Esophagus squamous epithelium (tissue), 5 donors: ENCODE measurements at regions not wholly inside any gene's neighbourhood (a gene's known extent, or its start where the extent isn't known, plus 50 kb on each side); places are given as distances from the start of the nearest gene placed in this dataset.

Source experiments
- DNase-seq: peaks from one replicate; lab custom pipeline; 2025; lab: John Stamatoyannopoulos, UW
- H3K27ac ChIP-seq, 4 donors: fragments of 200-600 bp; sonication (generic); one replicate each; pipeline ENCODE4 v1.5.1; 2016 to 2019; ENCODE audit warnings: mild to moderate bottlenecking in 1 of 4
- H3K27me3 ChIP-seq, 4 donors: fragments of 200-600 bp; sonication (generic); 1 replicate in 3 of 4; 2 replicates in 1 of 4; pipeline versions ENCODE4 v1.5.1 to v1.6.0; 2017 to 2021; ENCODE audit warnings: antibody characterized with exemption in 1 of 4
- H3K36me3 ChIP-seq, 3 donors: fragments of 200-600 bp; sonication (generic); one replicate each; pipeline ENCODE4 v1.5.1; 2016 to 2019
- H3K4me1 ChIP-seq, 3 donors: fragments of 200-600 bp; sonication (generic); one replicate each; pipeline ENCODE4 v1.5.1; 2017 to 2019
- H3K4me3 ChIP-seq, 4 donors: fragments of 200-600 bp; sonication (generic); 1 replicate in 3 of 4; 2 replicates in 1 of 4; pipeline ENCODE4 v1.5.1; 2016 to 2019; ENCODE audit warnings: mild to moderate bottlenecking in 2 of 4, moderate library complexity in 1 of 4
- H3K9me3 ChIP-seq, 3 donors: fragments of 200-600 bp; sonication (generic); one replicate each; pipeline ENCODE4 v1.5.1; 2016 to 2019
- POLR2A ChIP-seq, 4 donors: fragments of 450-650 bp; IDR thresholded peaks; one replicate each; pipeline ENCODE4 v1.6.1; 2017; ENCODE audit warnings: antibody characterized with exemption in 4 of 4, mild to moderate bottlenecking in 4 of 4, moderate library complexity in 3 of 4
- WGBS, 2 donors: methylation state at CpG; one replicate each; pipeline ENCODE4 v1.1.5; 2018; 5-methylcytosine and 5-hydroxymethylcytosine counted together
- intact Hi-C: fragments of 100-400 bp; cut with DNase I; formaldehyde crosslinking; loops from one replicate; pipeline ENCODE4 v1.15.0; 2022
- TF ChIP-seq, protein P1 (sequence below), 6 experiments: fragments of 450-650 bp in 4 of 6; fragments of 200-600 bp in 2 of 6; sonication (generic) in 2 of 6; IDR thresholded peaks; one replicate each; pipeline ENCODE4 v1.5.1; 2016 to 2019; ENCODE audit warnings: antibody characterized with exemption in 6 of 6, mild to moderate bottlenecking in 4 of 6, moderate library complexity in 4 of 6
- donor health status: DM: yes; HTN: yes; CAD: no.

DNA sequence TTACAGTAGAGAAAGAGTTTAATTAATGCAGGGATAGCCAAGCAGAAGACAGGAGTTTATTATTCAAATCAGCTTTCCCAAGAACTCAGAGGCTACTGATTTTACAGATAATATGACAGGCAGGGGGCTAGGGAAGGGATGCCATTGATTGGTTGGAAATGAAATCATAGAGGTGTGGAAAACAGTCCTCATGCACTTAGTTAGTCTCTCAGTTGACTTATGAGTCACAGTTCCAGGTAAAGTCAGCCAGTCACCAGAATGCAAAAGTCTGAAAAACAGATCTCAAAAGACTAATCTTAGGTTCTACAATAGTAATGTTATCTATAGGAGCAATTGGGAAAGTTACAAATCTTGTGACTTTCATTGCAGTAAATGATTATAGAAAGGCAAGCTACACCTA, 676.4 kb upstream of the CHAC2 start:
- no peak for DNase-seq
- H3K4me3 ChIP-seq: no peak overlapping the region
- intact Hi-C loops: no loop called here
- no peaks in the 10 kb centered on the region for H3K36me3 ChIP-seq
- no peaks in the 10 kb centered on the region for H3K4me1 ChIP-seq
- TF ChIP-seq POLR2A (IDR thresholded peaks at IDR 0.05): no peak
- TF ChIP-seq, protein P1, sequence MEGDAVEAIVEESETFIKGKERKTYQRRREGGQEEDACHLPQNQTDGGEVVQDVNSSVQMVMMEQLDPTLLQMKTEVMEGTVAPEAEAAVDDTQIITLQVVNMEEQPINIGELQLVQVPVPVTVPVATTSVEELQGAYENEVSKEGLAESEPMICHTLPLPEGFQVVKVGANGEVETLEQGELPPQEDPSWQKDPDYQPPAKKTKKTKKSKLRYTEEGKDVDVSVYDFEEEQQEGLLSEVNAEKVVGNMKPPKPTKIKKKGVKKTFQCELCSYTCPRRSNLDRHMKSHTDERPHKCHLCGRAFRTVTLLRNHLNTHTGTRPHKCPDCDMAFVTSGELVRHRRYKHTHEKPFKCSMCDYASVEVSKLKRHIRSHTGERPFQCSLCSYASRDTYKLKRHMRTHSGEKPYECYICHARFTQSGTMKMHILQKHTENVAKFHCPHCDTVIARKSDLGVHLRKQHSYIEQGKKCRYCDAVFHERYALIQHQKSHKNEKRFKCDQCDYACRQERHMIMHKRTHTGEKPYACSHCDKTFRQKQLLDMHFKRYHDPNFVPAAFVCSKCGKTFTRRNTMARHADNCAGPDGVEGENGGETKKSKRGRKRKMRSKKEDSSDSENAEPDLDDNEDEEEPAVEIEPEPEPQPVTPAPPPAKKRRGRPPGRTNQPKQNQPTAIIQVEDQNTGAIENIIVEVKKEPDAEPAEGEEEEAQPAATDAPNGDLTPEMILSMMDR (IDR thresholded peaks at IDR 0.05): no peak
- H3K9me3 ChIP-seq: no peaks in the 10 kb centered on the region
- H3K27me3 ChIP-seq: no peaks in the 10 kb centered on the region
- H3K27ac ChIP-seq: no peak overlapping the region

DNA sequence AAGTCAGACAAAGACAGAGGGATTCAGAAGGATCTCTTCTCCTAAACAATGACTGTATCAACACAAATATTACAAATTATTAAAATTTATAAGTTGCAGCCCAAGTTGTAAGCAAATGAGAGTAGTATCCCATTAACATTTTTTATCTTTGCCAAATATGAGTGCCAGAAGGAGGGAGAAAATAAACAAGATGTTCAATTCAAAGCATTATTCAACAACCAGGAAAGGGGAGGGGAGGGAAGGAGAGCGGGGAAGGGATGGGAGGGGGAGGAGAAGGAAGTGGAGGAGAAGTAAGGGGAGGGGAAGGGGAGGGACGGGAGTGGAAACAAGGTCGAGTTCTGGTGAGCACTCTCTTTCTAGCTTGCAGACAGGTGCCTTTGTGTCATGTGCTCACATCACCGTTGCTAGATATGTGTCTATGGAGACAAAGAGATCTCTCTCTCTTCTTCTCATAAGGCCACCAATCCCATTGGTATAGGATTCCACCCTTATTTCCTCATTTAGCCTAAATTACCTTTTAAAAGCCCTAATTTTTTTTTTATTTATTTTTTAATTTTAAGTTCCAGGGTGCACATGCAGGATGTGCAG, 679.6 kb upstream of the CHAC2 start:
- intact Hi-C loops: no loop called here
- no peaks in the 10 kb centered on the region for H3K4me1 ChIP-seq

DNA sequence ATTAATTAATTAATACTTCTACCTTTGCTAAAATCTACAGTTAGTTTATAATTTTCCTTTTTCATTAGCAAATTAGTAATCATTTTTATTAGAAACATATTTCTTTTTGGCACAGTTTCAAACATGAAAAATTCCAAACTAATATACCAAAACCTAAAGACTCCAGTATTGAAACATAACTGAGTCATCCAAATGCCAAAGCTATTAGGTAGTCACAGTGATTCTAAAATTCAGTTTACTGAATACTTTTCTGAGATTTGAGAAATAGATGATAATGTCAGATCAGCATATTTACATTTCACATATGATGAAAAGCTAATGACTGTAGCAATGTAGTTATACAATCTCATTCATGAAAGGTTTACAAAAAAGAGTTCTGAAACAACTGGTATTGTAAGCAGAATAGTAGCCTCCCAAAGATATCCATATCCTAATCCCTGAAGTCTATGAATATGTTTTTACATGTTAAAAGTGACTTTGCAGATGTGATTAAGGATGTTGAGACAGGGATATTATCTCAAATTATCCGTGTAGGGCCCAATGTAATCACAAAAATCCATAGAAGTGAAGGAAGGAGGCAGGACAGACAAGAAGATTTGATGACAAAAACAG, 680.2 kb upstream of the CHAC2 start:
- Histone ChIP-seq H3K4me3 (no peak overlapping the region), H3K27me3 (no peaks in the 10 kb centered on the region), H3K36me3 (no peaks in the 10 kb centered on the region), H3K9me3 (no peaks in the 10 kb centered on the region), H3K4me1 (no peaks in the 10 kb centered on the region), H3K27ac (no peak overlapping the region)
- DNase-seq: no peak
- TF ChIP-seq, protein P1 (IDR thresholded peaks at IDR 0.05): no peak
- no peak for TF ChIP-seq POLR2A (IDR thresholded peaks at IDR 0.05)
- intact Hi-C loops: no loop called here
- WGBS, 2 donors: 9 to 21% methylated on average over 1 of the region's 1 CpG

More for the DNA sequence above, 679.6 kb upstream of the CHAC2 start:
- TF ChIP-seq, protein P1 (IDR thresholded peaks at IDR 0.05): no peak
- TF ChIP-seq POLR2A (IDR thresholded peaks at IDR 0.05): no peak
- no peak overlapping the region for H3K27ac ChIP-seq
- H3K9me3 ChIP-seq: no peaks in the 10 kb centered on the region
- H3K36me3 ChIP-seq: no peaks in the 10 kb centered on the region
- H3K4me3 ChIP-seq: no peak overlapping the region
- DNase-seq: no peak
- H3K27me3 ChIP-seq: no peaks in the 10 kb centered on the region
- WGBS, 2 donors: 27 to 38% methylated on average over 4 of the region's 4 CpGs

- TF ChIP-seq, protein P1 (IDR thresholded peaks at IDR 0.05): no peak
- no peak for TF ChIP-seq POLR2A (IDR thresholded peaks at IDR 0.05)
- Histone ChIP-seq H3K27ac (no peak overlapping the region), H3K36me3 (no peaks in the 10 kb centered on the region), H3K27me3 (no peaks in the 10 kb centered on the region), H3K4me3 (no peak overlapping the region), H3K4me1 (no peaks in the 10 kb centered on the region), H3K9me3 (no peaks in the 10 kb centered on the region)
- intact Hi-C loops: no loop called here
- no peak for DNase-seq
Observed at GRCh38 chr2:53077413-53077812, 690.2 kb upstream of the CHAC2 start.

DNA sequence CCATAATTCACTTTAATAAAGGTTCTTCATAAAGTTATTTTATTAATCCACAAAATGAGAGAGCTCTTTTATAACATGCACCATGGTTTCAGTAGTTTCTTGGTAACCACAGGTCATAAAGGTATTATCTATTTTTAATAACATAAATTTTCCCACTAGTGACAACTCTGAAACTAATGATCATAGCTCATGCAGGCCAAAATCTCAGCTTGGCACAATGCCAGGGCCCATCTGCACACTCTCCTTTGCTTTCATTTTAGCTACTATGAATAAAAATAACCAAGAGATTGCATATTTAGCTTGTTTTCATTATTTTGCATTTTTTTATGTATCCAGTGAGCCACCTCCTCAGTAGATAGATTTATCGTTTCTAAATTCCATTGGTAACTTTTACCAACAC, 691.8 kb upstream of the CHAC2 start:
- Histone ChIP-seq H3K9me3 (no peaks in the 10 kb centered on the region), H3K27ac (no peak overlapping the region), H3K4me1 (no peaks in the 10 kb centered on the region), H3K36me3 (no peaks in the 10 kb centered on the region), H3K4me3 (no peak overlapping the region), H3K27me3 (no peaks in the 10 kb centered on the region)
- DNase-seq: no peak
- WGBS, 2 donors: 66 to 89% methylated on average over 1 of the region's 1 CpG
- TF ChIP-seq, protein P1 (IDR thresholded peaks at IDR 0.05): no peak
- TF ChIP-seq POLR2A (IDR thresholded peaks at IDR 0.05): no peak
- intact Hi-C loops: no loop called here
